Sigmoid colon (tissue), 6 donors: ENCODE measurements at regions not wholly inside any gene's neighbourhood (a gene's known extent, or its start where the extent isn't known, plus 50 kb on each side); places are given as distances from the start of the nearest gene placed in this dataset.

Source experiments
- DNase-seq: peaks from one replicate; pipeline ENCODE4 v3.0.0-alpha.2; 2019
- H3K27ac ChIP-seq, 4 donors: fragments of 200-600 bp; sonication (generic); one replicate each; pipeline ENCODE4 v1.5.1; 2016 to 2019; ENCODE audit warnings: mild to moderate bottlenecking in 1 of 4
- H3K27me3 ChIP-seq, 3 donors: fragments of 200-600 bp; sonication (generic); one replicate each; pipeline ENCODE4 v1.5.1; 2019; ENCODE audit warnings: mild to moderate bottlenecking in 1 of 3
- H3K36me3 ChIP-seq, 4 donors: fragments of 200-600 bp; sonication (generic); one replicate each; pipeline ENCODE4 v1.5.1; 2016 to 2019
- H3K4me1 ChIP-seq, 4 donors: fragments of 200-600 bp; sonication (generic); one replicate each; pipeline ENCODE4 v1.5.1; 2017 to 2019
- H3K4me3 ChIP-seq, 4 donors: fragments of 200-600 bp; sonication (generic); one replicate each; pipeline ENCODE4 v1.5.1; 2017 to 2019; ENCODE audit warnings: mild to moderate bottlenecking in 2 of 4, moderate library complexity in 1 of 4
- H3K9me3 ChIP-seq, 4 donors: fragments of 200-600 bp in 3 of 4; sonication (generic) in 3 of 4; one replicate each; pipeline versions ENCODE4 v1.5.1 to v1.6.1; 2013 to 2019
- EP300 ChIP-seq, 4 donors: sonication (generic); formaldehyde crosslinking; IDR thresholded peaks; one replicate each; pipeline ENCODE4 v1.6.1; 2017; ENCODE audit warnings: antibody characterized with exemption in 4 of 4
- POLR2A ChIP-seq, 2 donors: fragments of 450-650 bp; IDR thresholded peaks; one replicate each; pipeline ENCODE4 v1.6.1; 2016; ENCODE audit warnings: antibody characterized with exemption in 2 of 2, mild to moderate bottlenecking in 2 of 2, moderate library complexity in 2 of 2
- POLR2AphosphoS5 ChIP-seq, 4 donors: sonication (generic); formaldehyde crosslinking; IDR thresholded peaks; one replicate each; pipeline ENCODE4 v1.6.1; 2017; ENCODE audit warnings: antibody characterized with exemption in 4 of 4
- WGBS, 2 donors: extraction: QIAGEN DNeasy Blood & Tissue Kit; methylation state at CpG; one replicate each; pipeline ENCODE4 v1.1.7; 2013; 5-methylcytosine and 5-hydroxymethylcytosine counted together
- intact Hi-C: fragments of 100-400 bp; cut with DNase I; formaldehyde crosslinking; loops from one replicate; pipeline ENCODE4 v1.15.1; 2023
- TF ChIP-seq, protein P1 (sequence below), 4 experiments: fragments of 450-650 bp in 3 of 4; fragments of 200-600 bp in 1 of 4; IDR thresholded peaks; one replicate each; pipeline ENCODE4 v1.5.1; 2016 to 2019; ENCODE audit warnings: antibody characterized with exemption in 4 of 4, mild to moderate bottlenecking in 3 of 4, moderate library complexity in 2 of 4
- donor health status: healthy with polysubstance abuse.
- donor health status: healthy.

DNA sequence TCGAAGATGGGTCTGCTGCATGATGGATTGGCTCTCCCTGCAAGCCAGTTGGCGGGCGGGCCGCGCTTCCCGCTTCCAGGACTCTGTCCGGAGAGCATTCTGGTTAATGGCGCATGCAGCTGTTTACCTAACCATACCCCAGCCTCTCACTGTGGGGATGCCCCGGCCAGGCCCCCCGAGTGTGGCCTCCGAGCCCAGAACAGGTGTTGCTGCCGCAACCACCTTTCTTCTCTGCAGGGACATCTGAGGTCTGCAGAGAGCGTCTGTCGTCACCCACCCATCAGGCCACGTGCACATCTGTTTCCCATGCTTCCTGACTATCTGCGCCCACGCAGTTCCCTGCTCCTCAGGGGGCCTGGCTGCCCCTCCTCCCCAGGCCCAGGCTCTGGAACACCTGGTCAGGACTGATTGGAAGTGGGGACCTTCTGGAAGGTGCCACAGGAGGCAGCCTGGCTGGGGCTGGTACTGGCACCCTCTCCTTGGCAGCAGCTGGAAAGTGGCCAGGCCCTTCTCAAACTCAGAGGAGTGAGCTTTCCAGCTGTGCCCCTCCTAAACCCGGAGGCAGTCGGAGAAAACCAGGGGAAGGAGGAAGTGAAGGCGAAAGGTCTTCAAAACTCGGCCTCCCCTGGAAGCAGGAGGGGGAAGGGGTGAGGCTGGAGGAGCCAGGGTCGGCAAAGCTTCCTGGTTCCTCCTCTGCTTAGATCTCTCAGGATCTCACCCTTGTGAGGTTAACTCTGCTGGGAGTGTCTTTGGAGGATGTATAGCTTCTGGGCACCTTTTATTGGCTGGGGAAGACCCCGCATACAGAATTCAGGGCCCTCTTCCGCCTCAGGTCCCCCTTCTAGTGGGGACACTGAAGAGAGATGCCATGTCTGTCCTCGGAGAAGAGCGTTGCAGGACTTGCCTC is 64.5 kb upstream of the CIBAR2 start:
- WGBS, 2 donors, result 49 to 67% methylated on average over 26 of the region's 26 CpGs
- TF ChIP-seq POLR2AphosphoS5 (IDR thresholded peaks at IDR 0.05), result peak in 2 of 4 donors; percentile 10 to 21
- TF ChIP-seq, protein P1, sequence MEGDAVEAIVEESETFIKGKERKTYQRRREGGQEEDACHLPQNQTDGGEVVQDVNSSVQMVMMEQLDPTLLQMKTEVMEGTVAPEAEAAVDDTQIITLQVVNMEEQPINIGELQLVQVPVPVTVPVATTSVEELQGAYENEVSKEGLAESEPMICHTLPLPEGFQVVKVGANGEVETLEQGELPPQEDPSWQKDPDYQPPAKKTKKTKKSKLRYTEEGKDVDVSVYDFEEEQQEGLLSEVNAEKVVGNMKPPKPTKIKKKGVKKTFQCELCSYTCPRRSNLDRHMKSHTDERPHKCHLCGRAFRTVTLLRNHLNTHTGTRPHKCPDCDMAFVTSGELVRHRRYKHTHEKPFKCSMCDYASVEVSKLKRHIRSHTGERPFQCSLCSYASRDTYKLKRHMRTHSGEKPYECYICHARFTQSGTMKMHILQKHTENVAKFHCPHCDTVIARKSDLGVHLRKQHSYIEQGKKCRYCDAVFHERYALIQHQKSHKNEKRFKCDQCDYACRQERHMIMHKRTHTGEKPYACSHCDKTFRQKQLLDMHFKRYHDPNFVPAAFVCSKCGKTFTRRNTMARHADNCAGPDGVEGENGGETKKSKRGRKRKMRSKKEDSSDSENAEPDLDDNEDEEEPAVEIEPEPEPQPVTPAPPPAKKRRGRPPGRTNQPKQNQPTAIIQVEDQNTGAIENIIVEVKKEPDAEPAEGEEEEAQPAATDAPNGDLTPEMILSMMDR (IDR thresholded peaks at IDR 0.05), result no peak
- DNase-seq, result no peak
- peak overlapping the region in 2 of 4 donors; percentile 8 to 30 for H3K27ac ChIP-seq
- no peaks in the 10 kb centered on the region for H3K9me3 ChIP-seq
- no peaks in the 10 kb centered on the region for H3K36me3 ChIP-seq
- H3K4me1 ChIP-seq, result peaks cover 0 to 61% (median 50%) of the 10 kb centered on the region in 4 donors
- no peaks in the 10 kb centered on the region for H3K27me3 ChIP-seq
- H3K4me3 ChIP-seq, result no peak overlapping the region
- intact Hi-C loops, result no loop called here

DNA sequence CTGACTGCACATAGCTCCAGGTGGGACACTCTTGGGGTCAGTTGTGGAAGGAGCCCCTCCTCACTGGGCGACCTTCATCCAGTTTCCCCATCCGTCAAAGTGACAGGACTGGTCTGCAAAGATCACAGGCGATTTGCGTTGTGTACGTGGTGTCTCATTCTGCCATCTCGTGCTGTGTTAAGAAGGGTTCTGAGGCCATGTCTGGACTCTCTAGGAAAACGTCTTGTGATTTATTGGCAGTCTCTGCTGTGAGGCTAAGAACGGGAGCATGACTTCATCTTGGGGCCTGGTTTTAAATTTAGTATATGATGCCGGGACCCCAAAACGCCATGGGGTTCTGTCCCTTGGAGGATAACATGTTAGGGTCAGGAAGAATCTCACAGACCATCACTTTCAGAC is 65.2 kb upstream of the CIBAR2 start:
- intact Hi-C loops, result no loop called here
- Histone ChIP-seq H3K27me3 (no peaks in the 10 kb centered on the region), H3K27ac (no peak overlapping the region), H3K4me3 (no peak overlapping the region), H3K36me3 (no peaks in the 10 kb centered on the region), H3K9me3 (no peaks in the 10 kb centered on the region), H3K4me1 (peaks cover 0 to 54% (median 43%) of the 10 kb centered on the region in 4 donors)
- no peak for DNase-seq
- TF ChIP-seq POLR2A (IDR thresholded peaks at IDR 0.05) (no peak), POLR2AphosphoS5 (IDR thresholded peaks at IDR 0.05) (no peak), EP300 (IDR thresholded peaks at IDR 0.05) (no peak)
- TF ChIP-seq, protein P1 (IDR thresholded peaks at IDR 0.05), result no peak
- 79 to 81% methylated on average over 10 of the region's 10 CpGs for WGBS, 2 donors

DNA sequence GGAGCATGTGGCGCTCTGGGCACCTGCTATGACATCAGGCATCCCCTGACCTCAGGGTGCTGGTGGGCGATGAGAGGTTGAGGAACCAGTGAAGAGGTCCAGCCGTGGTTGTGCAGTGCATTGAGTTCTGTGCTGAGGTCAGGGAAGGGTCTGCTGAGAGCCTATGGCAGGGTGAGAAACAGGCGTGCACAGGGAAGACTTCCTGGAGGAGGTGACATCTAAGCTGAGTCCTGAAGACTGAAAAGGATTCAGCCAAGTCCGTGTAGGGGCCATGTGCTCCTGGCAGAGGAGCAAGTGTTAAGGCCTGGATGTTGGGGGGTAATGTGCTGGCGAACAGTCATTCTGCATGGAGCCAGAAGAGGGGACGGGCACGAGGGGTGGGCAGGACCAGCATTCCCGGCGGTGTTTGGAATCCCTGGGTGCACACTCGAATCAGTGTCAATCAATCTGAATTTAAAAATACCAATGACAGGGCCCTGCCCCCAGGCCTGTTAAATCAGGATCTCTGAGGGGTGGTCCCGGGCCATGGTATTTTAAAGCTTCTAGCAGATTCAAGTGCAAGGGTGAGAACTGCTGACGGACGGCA is 65.8 kb upstream of the CIBAR2 start:
- intact Hi-C loops, result no loop called here
- H3K27me3 ChIP-seq, result no peaks in the 10 kb centered on the region
- no peaks in the 10 kb centered on the region for H3K36me3 ChIP-seq
- no peak overlapping the region for H3K4me3 ChIP-seq
- no peak overlapping the region for H3K27ac ChIP-seq
- TF ChIP-seq POLR2AphosphoS5 (IDR thresholded peaks at IDR 0.05) (no peak), POLR2A (IDR thresholded peaks at IDR 0.05) (no peak), EP300 (IDR thresholded peaks at IDR 0.05) (no peak)
- TF ChIP-seq, protein P1 (IDR thresholded peaks at IDR 0.05), result no peak
- peaks cover 0 to 48% (median 37%) of the 10 kb centered on the region in 4 donors for H3K4me1 ChIP-seq
- 84 to 93% methylated on average over 14 of the region's 14 CpGs for WGBS, 2 donors
- H3K9me3 ChIP-seq, result no peaks in the 10 kb centered on the region
- no peak for DNase-seq

DNA sequence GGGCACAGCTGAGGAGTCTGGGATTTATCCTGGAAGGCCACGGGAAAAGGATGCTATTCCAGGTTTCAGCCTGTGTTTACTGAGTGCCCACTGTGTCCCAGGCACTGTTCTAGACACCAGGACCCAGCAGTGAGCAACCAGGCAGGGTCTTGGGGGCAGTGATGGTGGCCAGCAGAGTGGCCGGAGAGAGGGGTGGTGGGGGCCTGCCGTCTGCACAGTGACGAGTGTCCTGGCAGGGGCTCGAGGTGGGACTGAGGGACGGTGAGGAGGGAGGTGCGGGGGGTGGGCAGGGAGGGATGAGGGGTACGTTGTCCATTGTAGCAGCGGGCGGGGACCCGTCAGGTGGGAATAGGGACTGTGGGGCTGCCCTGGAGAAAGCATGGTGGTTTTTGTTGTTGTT is 66.3 kb upstream of the CIBAR2 start:
- TF ChIP-seq, protein P1 (IDR thresholded peaks at IDR 0.05), result no peak
- no peak for TF ChIP-seq POLR2AphosphoS5 (IDR thresholded peaks at IDR 0.05)
- no peak for TF ChIP-seq POLR2A (IDR thresholded peaks at IDR 0.05)
- no peak for TF ChIP-seq EP300 (IDR thresholded peaks at IDR 0.05)
- Histone ChIP-seq H3K36me3 (no peaks in the 10 kb centered on the region), H3K4me1 (peaks cover 0 to 43% (median 32%) of the 10 kb centered on the region in 4 donors), H3K27ac (no peak overlapping the region), H3K4me3 (no peak overlapping the region), H3K9me3 (no peaks in the 10 kb centered on the region), H3K27me3 (no peaks in the 10 kb centered on the region)
- 81 to 90% methylated on average over 11 of the region's 11 CpGs for WGBS, 2 donors
- intact Hi-C loops, result no loop called here
- DNase-seq, result no peak
